Neural cell (in vitro differentiated cells): ENCODE measurements at regions not wholly inside any gene's neighbourhood (a gene's known extent, or its start where the extent isn't known, plus 50 kb on each side); places are given as distances from the start of the nearest gene placed in this dataset.

Experiments used
- H2AFZ ChIP-seq: fragments of 200-600, 300-800 bp; sonication (generic), shearing (Covaris generic); 2 replicates; pipeline ENCODE4 v1.6.0; 2014; ENCODE audit warnings: low read depth, mild to moderate bottlenecking, antibody characterized with exemption, low read length, moderate library complexity
- H3F3A ChIP-seq: fragments of 200-600 bp; shearing (Covaris generic); 2 replicates; pipeline ENCODE4 v1.6.1; 2016; ENCODE audit warnings: mild to moderate bottlenecking, moderate library complexity, mixed read lengths, antibody characterized with exemption, low read length; ENCODE audit not compliant: insufficient read depth, poor library complexity, severe bottlenecking
- H3K27ac ChIP-seq: fragments of 200-600, 300-800 bp; sonication (generic), shearing (Covaris generic); 2 replicates; pipeline ENCODE4 v1.5.1; 2014; ENCODE audit warnings: mild to moderate bottlenecking, low read length, moderate library complexity
- H3K27me3 ChIP-seq: fragments of 300-800, 200-600 bp; sonication (generic), shearing (Covaris generic); 2 replicates; pipeline ENCODE4 v1.6.0; 2014; ENCODE audit warnings: mild to moderate bottlenecking, low read depth, low read length, moderate library complexity; ENCODE audit not compliant: insufficient read depth
- H3K36me3 ChIP-seq: fragments of 300-800, 200-600 bp; sonication (generic), shearing (Covaris generic); 2 replicates; pipeline ENCODE4 v1.5.1; 2014; ENCODE audit warnings: mild to moderate bottlenecking, antibody characterized with exemption, low read length, moderate library complexity; ENCODE audit not compliant: insufficient read depth
- H3K4me2 ChIP-seq: fragments of 300-800, 200-600 bp; sonication (generic), shearing (Covaris generic); 2 replicates; pipeline ENCODE4 v1.6.0; 2014; ENCODE audit warnings: mild to moderate bottlenecking, low read length
- H3K4me3 ChIP-seq: fragments of 300-800, 200-600 bp; sonication (generic), shearing (Covaris generic); 2 replicates; pipeline ENCODE4 v1.5.1; 2014; ENCODE audit warnings: mild to moderate bottlenecking, low read length, moderate library complexity
- H3K79me2 ChIP-seq: fragments of 200-600 bp; shearing (Covaris generic); replicated peaks from 2 replicates; pipeline ENCODE4 v1.6.0; 2014; ENCODE audit warnings: mild to moderate bottlenecking, low read length, moderate library complexity; ENCODE audit not compliant: insufficient read depth
- H3K9ac ChIP-seq: fragments of 300-800, 200-600 bp; sonication (generic), shearing (Covaris generic); 2 replicates; pipeline ENCODE4 v1.6.1; 2016; ENCODE audit warnings: mild to moderate bottlenecking, low read length, mixed read lengths
- H3K9me2 ChIP-seq: fragments of 200-600 bp; shearing (Covaris generic); 2 replicates; pipeline ENCODE4 v1.6.1; 2016; ENCODE audit warnings: mild to moderate bottlenecking, low read length, mixed read lengths; ENCODE audit not compliant: insufficient read depth
- H3K9me3 ChIP-seq: fragments of 200-600, 300-800 bp; sonication (generic), shearing (Covaris generic); 2 replicates; pipeline ENCODE4 v1.6.1; 2016; ENCODE audit warnings: mild to moderate bottlenecking, mixed run types, low read length, moderate library complexity, mixed read lengths
- H4K20me1 ChIP-seq: fragments of 200-600 bp; shearing (Covaris generic); 2 replicates; pipeline ENCODE4 v1.6.1; 2016; ENCODE audit warnings: mild to moderate bottlenecking, mixed run types; ENCODE audit not compliant: insufficient read depth
- CTCF ChIP-seq: fragments of 450-650 bp; IDR thresholded peaks from 2 replicates; pipeline ENCODE4 v1.5.1; 2014; ENCODE audit warnings: antibody characterized with exemption, mild to moderate bottlenecking, moderate library complexity; ENCODE audit not compliant: poor library complexity, severe bottlenecking
- EP300 ChIP-seq: fragments of 450-650 bp; conservative IDR thresholded peaks from 2 replicates; pipeline ENCODE4 v1.6.1; 2014; ENCODE audit warnings: antibody characterized with exemption, mild to moderate bottlenecking, moderate library complexity; ENCODE audit not compliant: poor library complexity, severe bottlenecking
- EZH2 ChIP-seq: fragments of 200-600, 300-800 bp; shearing (Covaris generic), sonication (generic); IDR thresholded peaks from 2 replicates; pipeline ENCODE4 v1.6.1; 2014; ENCODE audit warnings: antibody characterized with exemption, low read length, borderline replicate concordance, mild to moderate bottlenecking; ENCODE audit not compliant: insufficient read depth, poor library complexity, severe bottlenecking
- MXI1 ChIP-seq: fragments of 450-650 bp; conservative IDR thresholded peaks from 2 replicates; pipeline ENCODE4 v1.6.1; 2014; ENCODE audit warnings: antibody characterized with exemption, mild to moderate bottlenecking; ENCODE audit not compliant: poor library complexity, severe bottlenecking
- POLR2AphosphoS5 ChIP-seq: IDR thresholded peaks from 2 replicates; pipeline ENCODE4 v1.6.1; 2012
- RAD21 ChIP-seq: fragments of 450-650 bp; conservative IDR thresholded peaks from 2 replicates; pipeline ENCODE4 v1.6.1; 2014; ENCODE audit warnings: antibody characterized with exemption, mild to moderate bottlenecking, moderate library complexity
- REST ChIP-seq: IDR thresholded peaks from 2 replicates; pipeline ENCODE4 v1.6.1; 2012; ENCODE audit warnings: borderline replicate concordance
- SMC3 ChIP-seq: fragments of 450-650 bp; conservative IDR thresholded peaks from 2 replicates; pipeline ENCODE4 v1.6.1; 2014; ENCODE audit warnings: antibody characterized with exemption, mild to moderate bottlenecking, moderate library complexity; ENCODE audit not compliant: poor library complexity
- TAF1 ChIP-seq: IDR thresholded peaks from 2 replicates; pipeline ENCODE4 v1.6.1; 2012; ENCODE audit warnings: low read depth

- no peaks in the 10 kb centered on the region for H3K9me3 ChIP-seq
- no peaks in the 10 kb centered on the region for H3K36me3 ChIP-seq
- H2AFZ ChIP-seq, result no peak overlapping the region
- H3K27me3 ChIP-seq, result no peaks in the 10 kb centered on the region
- H3K9ac ChIP-seq, result no peak overlapping the region
- H3K4me3 ChIP-seq, result no peak overlapping the region
- H3K9me2 ChIP-seq, result no peaks in the 10 kb centered on the region
- no peaks in the 10 kb centered on the region for H3F3A ChIP-seq
- no peak overlapping the region for H3K4me2 ChIP-seq
- no peak overlapping the region for H3K27ac ChIP-seq
- no peak for TF ChIP-seq EP300
- no peak for TF ChIP-seq RAD21
- no peak for TF ChIP-seq SMC3
- TF ChIP-seq CTCF, result no peak
- TF ChIP-seq MXI1, result no peak
- no peak for TF ChIP-seq TAF1
- no peak for TF ChIP-seq EZH2
- TF ChIP-seq REST, result no peak
- no peak for TF ChIP-seq POLR2AphosphoS5
- H4K20me1 ChIP-seq, result no peaks in the 10 kb centered on the region
- no peaks in the 10 kb centered on the region for H3K79me2 ChIP-seq
These were observed 81.1 kb upstream of the SPIN1 start for GRCh38 chr9:88307136-88307535.

GRCh38 chr9:88303721-88304451 lies 84.4 kb upstream of the SPIN1 start:
- Histone ChIP-seq H3K9me2 (no peaks in the 10 kb centered on the region), H3K9ac (no peak overlapping the region), H3K9me3 (no peaks in the 10 kb centered on the region), H3K27ac (no peak overlapping the region), H3K27me3 (no peaks in the 10 kb centered on the region), H3K4me3 (no peak overlapping the region), H4K20me1 (no peaks in the 10 kb centered on the region), H2AFZ (no peak overlapping the region), H3K4me2 (no peak overlapping the region), H3K79me2 (no peaks in the 10 kb centered on the region), H3F3A (no peaks in the 10 kb centered on the region), H3K36me3 (no peaks in the 10 kb centered on the region)
- no peak for TF ChIP-seq SMC3
- no peak for TF ChIP-seq POLR2AphosphoS5
- no peak for TF ChIP-seq TAF1
- no peak for TF ChIP-seq REST
- TF ChIP-seq CTCF, result no peak
